GM12878 (cell line): ENCODE measurements at regions not wholly inside any gene's neighbourhood (a gene's known extent, or its start where the extent isn't known, plus 50 kb on each side); places are given as distances from the start of the nearest gene placed in this dataset.

Source experiments
- ATAC-seq: fragments of 200-7000 bp; cut with Tn5 transposase; 3 replicates; pipeline ENCODE4 v1.9.1; 2020; ENCODE audit warnings: mild to moderate bottlenecking, moderate library complexity
- BruUV-seq: library from RNA; stranded (reverse); fragments of 400-500 nt; replicated peaks from 2 replicates; lab custom pipeline; 2021; lab: Mats Ljungman, UMichigan
- CTCF ChIA-PET: fragments of 300-600 bp; sonication (Branson Sonifier 250); formaldehyde crosslinking; extraction: SDS; loops from one replicate; lab custom pipeline; 2021; ENCODE audit warnings: inconsistent platforms; lab: Yijun Ruan, JAX
- POLR2A ChIA-PET: fragments of 350-600 bp; formaldehyde crosslinking; extraction: SDS; loops from one replicate; lab custom pipeline; 2021; ENCODE audit warnings: inconsistent platforms; lab: Charles Lee
- RAD21 ChIA-PET: fragments of 300-600 bp; sonication (Branson Sonifier 250); formaldehyde crosslinking; loops from one replicate; lab custom pipeline; 2023; ENCODE audit warnings: antibody characterized with exemption; ENCODE audit not compliant: unreplicated experiment; lab: Charles Lee
- SMC1A ChIA-PET: fragments of 300-600 bp; sonication (Branson Sonifier 250); formaldehyde crosslinking; loops from one replicate; lab custom pipeline; 2023; ENCODE audit not compliant: unreplicated experiment, uncharacterized antibody; lab: Charles Lee
- DNase-seq: peaks from one replicate; pipeline ENCODE4 v3.0.0-alpha.2; 2011; ENCODE audit warnings: low read depth, low spot score
- FAIRE-seq: peaks from 3 replicates; lab custom pipeline; 2011; peaks lifted over from hg19 to GRCh38; lab: Jason Lieb, UNC
- H2AFZ ChIP-seq: 2 replicates; pipeline ENCODE4 v1.6.0; 2011; ENCODE audit warnings: low read depth, low read length, control low read depth; ENCODE audit not compliant: control insufficient read depth
- H3K27ac ChIP-seq: 2 replicates; pipeline ENCODE4 v1.5.1; 2011; ENCODE audit warnings: control low read depth; ENCODE audit not compliant: control insufficient read depth, insufficient read depth
- H3K27me3 ChIP-seq, 2 experiments: replicated peaks in 1 of 2; 2 replicates each; pipeline versions ENCODE4 v1.6.0 to v1.6.1; 2011; ENCODE audit warnings: low read length in 1 of 2; ENCODE audit not compliant: control insufficient read depth in 2 of 2, insufficient read depth in 2 of 2
- H3K36me3 ChIP-seq, 2 experiments: 2 replicates each; pipeline ENCODE4 v1.5.1; 2011; ENCODE audit warnings: low read length in 1 of 2; ENCODE audit not compliant: control insufficient read depth in 2 of 2, insufficient read depth in 2 of 2
- H3K4me1 ChIP-seq: 2 replicates; pipeline ENCODE4 v1.6.1; 2011; ENCODE audit warnings: mild to moderate bottlenecking, low read length, moderate library complexity, mixed read lengths; ENCODE audit not compliant: control insufficient read depth, insufficient read depth
- H3K4me2 ChIP-seq: 2 replicates; pipeline ENCODE4 v1.6.0; 2011; ENCODE audit warnings: control low read depth; ENCODE audit not compliant: control insufficient read depth, insufficient read depth
- H3K4me3 ChIP-seq: fragments of 200-600 bp; sonication (generic); 2 replicates; pipeline ENCODE4 v1.5.1; 2016
- H3K79me2 ChIP-seq: 2 replicates; pipeline ENCODE4 v1.6.0; 2011; ENCODE audit warnings: low read length; ENCODE audit not compliant: control insufficient read depth, insufficient read depth
- H3K9ac ChIP-seq: 2 replicates; pipeline ENCODE4 v1.8.0; 2011; ENCODE audit warnings: low read length, control low read depth, mixed read lengths; ENCODE audit not compliant: control insufficient read depth, insufficient read depth
- H3K9me3 ChIP-seq: replicated peaks from 3 replicates; pipeline ENCODE4 v1.5.1; 2011; ENCODE audit warnings: mild to moderate bottlenecking, low read length; ENCODE audit not compliant: control insufficient read depth, insufficient read depth
- H4K20me1 ChIP-seq: 2 replicates; pipeline ENCODE4 v1.6.0; 2011; ENCODE audit not compliant: control insufficient read depth, insufficient read depth
- ATF7 ChIP-seq: fragments of 450-650 bp; IDR thresholded peaks from 2 replicates; pipeline ENCODE4 v1.6.1; 2016; ENCODE audit warnings: low read depth, mild to moderate bottlenecking
- BCLAF1 ChIP-seq: fragments of 450-650 bp; IDR thresholded peaks from 2 replicates; pipeline ENCODE4 v1.6.1; 2017; ENCODE audit warnings: antibody characterized with exemption, mild to moderate bottlenecking, moderate library complexity
- MYB ChIP-seq: fragments of 150-350 bp; IDR thresholded peaks from 2 replicates; pipeline ENCODE4 v1.6.1; 2014; ENCODE audit warnings: mild to moderate bottlenecking, low read depth, low read length, borderline replicate concordance
- POLR2AphosphoS2 ChIP-seq: IDR thresholded peaks from 2 replicates; pipeline ENCODE4 v1.6.1; 2011; ENCODE audit warnings: low read depth, mild to moderate bottlenecking, low read length, improper control_type of control experiment, moderate library complexity
- RAD51 ChIP-seq: fragments of 450-650 bp; IDR thresholded peaks from 2 replicates; pipeline ENCODE4 v1.6.1; 2016; ENCODE audit warnings: moderate library complexity, mild to moderate bottlenecking, inconsistent platforms
- RUNX3 ChIP-seq: IDR thresholded peaks from 2 replicates; pipeline ENCODE4 v1.6.1; 2012; ENCODE audit warnings: low read length, inconsistent platforms
- SUZ12 ChIP-seq: fragments of 200-600 bp; sonication (generic); IDR thresholded peaks from one replicate; pipeline ENCODE4 v1.6.1; 2018; ENCODE audit warnings: antibody characterized with exemption, mild to moderate bottlenecking; ENCODE audit not compliant: unreplicated experiment
- TCF12 ChIP-seq: IDR thresholded peaks from 2 replicates; pipeline ENCODE4 v1.6.1; 2011; ENCODE audit warnings: low read depth, mild to moderate bottlenecking, low read length
- WGBS: methylation state at CpG from one replicate; pipeline ENCODE4 v1.1.6; 2016; ENCODE audit warnings: low lambda C conversion rate; ENCODE audit not compliant: insufficient replicate concordance, insufficient coverage; ENCODE audit errors: missing lambda C conversion rate; 5-methylcytosine and 5-hydroxymethylcytosine counted together
- in situ Hi-C: fragments of 300-500 bp; cut with MboI; formaldehyde crosslinking; loops from 9 replicates; pipeline ENCODE4 v1.14.3; 2018; ENCODE audit warnings: mixed read lengths
- intact Hi-C: fragments of 100-400 bp; cut with micrococcal nuclease; formaldehyde crosslinking; loops from one replicate; pipeline ENCODE4 v1.14.2; 2022; ENCODE audit not compliant: unreplicated experiment

GRCh38 chr2:172246649-172247048 lies 143.9 kb upstream of the DLX2 start:
- intact Hi-C loops, result no loop called here
- TF ChIP-seq SUZ12 (no peak), ATF7 (no peak), RUNX3 (no peak)
- no peak overlapping the region for H3K9ac ChIP-seq
- H3K4me2 ChIP-seq, result no peak overlapping the region
- H3K4me1 ChIP-seq, result no peaks in the 10 kb centered on the region
- ChIA-PET CTCF (interaction anchor here (1.6 kb wide), 1 partner anchor 215 kb away, joined by 4 read pairs; no protein-coding TSS in a partner anchor), RAD21 (no interaction called here), SMC1A (no interaction called here), POLR2A (no interaction called here)
- no peak for ATAC-seq
- no peaks in the 10 kb centered on the region for H3K36me3 ChIP-seq
- in situ Hi-C loops, result no loop called here
- no peak overlapping the region for H3K4me3 ChIP-seq
- no peak overlapping the region for H2AFZ ChIP-seq
- no peak for DNase-seq
- H3K79me2 ChIP-seq, result no peaks in the 10 kb centered on the region
- no TSS peak for BruUV-seq
- H4K20me1 ChIP-seq, result no peaks in the 10 kb centered on the region
- no peak overlapping the region for H3K27ac ChIP-seq
- no peak for FAIRE-seq
- H3K27me3 ChIP-seq, result no peaks in the 10 kb centered on the region
- WGBS, result 28% methylated on average over 4 of the region's 4 CpGs
- H3K9me3 ChIP-seq, result no peaks in the 10 kb centered on the region

- H3K9me3 ChIP-seq, result no peaks in the 10 kb centered on the region
- RAD21 ChIA-PET, result no interaction called here
- no peaks in the 10 kb centered on the region for H3K36me3 ChIP-seq
- POLR2A ChIA-PET, result no interaction called here
- in situ Hi-C loops, result no loop called here
- BruUV-seq, result no TSS peak
- H3K4me3 ChIP-seq, result no peak overlapping the region
- no peak overlapping the region for H3K4me2 ChIP-seq
- TF ChIP-seq POLR2AphosphoS2, result no peak
- no peak for TF ChIP-seq TCF12
- TF ChIP-seq MYB, result no peak
- no peak for TF ChIP-seq RAD51
- TF ChIP-seq BCLAF1, result no peak
- TF ChIP-seq, all 136 proteins: peak for 0
- no peak for DNase-seq
- intact Hi-C loops, result no loop called here
- SMC1A ChIA-PET, result no interaction called here
- no peak overlapping the region for H2AFZ ChIP-seq
- no peaks in the 10 kb centered on the region for H3K79me2 ChIP-seq
- no peaks in the 10 kb centered on the region for H3K4me1 ChIP-seq
- H3K27ac ChIP-seq, result no peak overlapping the region
- H3K9ac ChIP-seq, result no peak overlapping the region
- no peak for FAIRE-seq
- H3K27me3 ChIP-seq, result no peaks in the 10 kb centered on the region
- CTCF ChIA-PET, result interaction anchor here (1.6 kb wide), 1 partner anchor 215 kb away, joined by 4 read pairs; no protein-coding TSS in a partner anchor
- H4K20me1 ChIP-seq, result no peaks in the 10 kb centered on the region
- no peak for ATAC-seq
- 47% methylated on average over 6 of the region's 6 CpGs for WGBS
Measured at GRCh38 chr2:172247203-172247602, 144.5 kb upstream of the DLX2 start.
